Activated CD4-positive, alpha-beta T cell treated with anti-CD3 and anti-CD28 coated beads, Interleukin-2, amount 50 U/mL, for 16 hours (primary cell): ENCODE measurements at regions not wholly inside any gene's neighbourhood (a gene's known extent, or its start where the extent isn't known, plus 50 kb on each side); places are given as distances from the start of the nearest gene placed in this dataset.
"Not testable (repeated sequence)": the region's sequence is repeated elsewhere in the genome, so short reads cannot be mapped to it uniquely, and the experiment has no call there.

Source experiments
- DNase-seq: peaks from one replicate; pipeline ENCODE4 v3.0.0-alpha.2; 2020

- DNase-seq = no peak
Observed at GRCh38 chr6:119757467-119757866, 407.9 kb upstream of the MAN1A1 start.

GRCh38 chr6:119749335-119749734 lies 399.8 kb upstream of the MAN1A1 start:
- DNase-seq = no peak

- not testable (repeated sequence) for DNase-seq
Observed at GRCh38 chr6:119748535-119748934, 399.0 kb upstream of the MAN1A1 start.

- DNase-seq = peak; percentile 58
Observed at GRCh38 chr6:119742188-119742803, 392.7 kb upstream of the MAN1A1 start.

- no peak for DNase-seq
Observed at GRCh38 chr6:119739769-119740168, 390.2 kb upstream of the MAN1A1 start.

- DNase-seq = no peak
Observed at GRCh38 chr6:119738425-119738824, 388.9 kb upstream of the MAN1A1 start.

- no peak for DNase-seq
Observed at GRCh38 chr6:119736296-119737021, 386.9 kb upstream of the MAN1A1 start.

GRCh38 chr6:119735530-119735929 lies 386.0 kb upstream of the MAN1A1 start:
- DNase-seq = no peak

GRCh38 chr6:119734227-119734626 lies 384.7 kb upstream of the MAN1A1 start:
- no peak for DNase-seq

- no peak for DNase-seq
Observed at GRCh38 chr6:119728935-119729334, 379.4 kb upstream of the MAN1A1 start.

GRCh38 chr6:119728220-119728750 lies 378.7 kb upstream of the MAN1A1 start:
- no peak for DNase-seq

- no peak for DNase-seq
Observed at GRCh38 chr6:119727504-119728219, 378.1 kb upstream of the MAN1A1 start.

- not testable (repeated sequence) for DNase-seq
Observed at GRCh38 chr6:119726912-119727311, 377.4 kb upstream of the MAN1A1 start.

GRCh38 chr6:119726086-119726485 lies 376.5 kb upstream of the MAN1A1 start:
- DNase-seq = no peak

GRCh38 chr6:119720160-119720559 lies 370.6 kb upstream of the MAN1A1 start:
- no peak for DNase-seq

- no peak for DNase-seq
Observed at GRCh38 chr6:119717942-119718341, 368.4 kb upstream of the MAN1A1 start.

- DNase-seq = no peak
Observed at GRCh38 chr6:119716668-119717270, 367.2 kb upstream of the MAN1A1 start.

GRCh38 chr6:119713903-119714302 lies 364.3 kb upstream of the MAN1A1 start:
- no peak for DNase-seq

GRCh38 chr6:119686644-119687043 lies 337.1 kb upstream of the MAN1A1 start:
- no peak for DNase-seq

GRCh38 chr6:119686240-119686639 lies 336.7 kb upstream of the MAN1A1 start:
- DNase-seq = no peak

- no peak for DNase-seq
Observed at GRCh38 chr6:119683671-119684070, 334.1 kb upstream of the MAN1A1 start.

GRCh38 chr6:119683031-119683430 lies 333.5 kb upstream of the MAN1A1 start:
- DNase-seq = no peak

GRCh38 chr6:119678961-119679360 lies 329.4 kb upstream of the MAN1A1 start:
- DNase-seq = no peak
